ENCODE measurements at regions not wholly inside any gene's neighbourhood (a gene's known extent, or its start where the extent isn't known, plus 50 kb on each side); places are given as distances from the start of the nearest gene placed in this dataset.

GRCh38 chr3:194025951-194026350 lies 110.0 kb upstream of the HES1 start:
- TF ChIP-seq, protein P1, sequence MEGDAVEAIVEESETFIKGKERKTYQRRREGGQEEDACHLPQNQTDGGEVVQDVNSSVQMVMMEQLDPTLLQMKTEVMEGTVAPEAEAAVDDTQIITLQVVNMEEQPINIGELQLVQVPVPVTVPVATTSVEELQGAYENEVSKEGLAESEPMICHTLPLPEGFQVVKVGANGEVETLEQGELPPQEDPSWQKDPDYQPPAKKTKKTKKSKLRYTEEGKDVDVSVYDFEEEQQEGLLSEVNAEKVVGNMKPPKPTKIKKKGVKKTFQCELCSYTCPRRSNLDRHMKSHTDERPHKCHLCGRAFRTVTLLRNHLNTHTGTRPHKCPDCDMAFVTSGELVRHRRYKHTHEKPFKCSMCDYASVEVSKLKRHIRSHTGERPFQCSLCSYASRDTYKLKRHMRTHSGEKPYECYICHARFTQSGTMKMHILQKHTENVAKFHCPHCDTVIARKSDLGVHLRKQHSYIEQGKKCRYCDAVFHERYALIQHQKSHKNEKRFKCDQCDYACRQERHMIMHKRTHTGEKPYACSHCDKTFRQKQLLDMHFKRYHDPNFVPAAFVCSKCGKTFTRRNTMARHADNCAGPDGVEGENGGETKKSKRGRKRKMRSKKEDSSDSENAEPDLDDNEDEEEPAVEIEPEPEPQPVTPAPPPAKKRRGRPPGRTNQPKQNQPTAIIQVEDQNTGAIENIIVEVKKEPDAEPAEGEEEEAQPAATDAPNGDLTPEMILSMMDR (IDR thresholded peaks at IDR 0.05; ENCODE audit: low read depth, low read length, poor library complexity, severe bottlenecking) = no peak
- no peak for TF ChIP-seq EZH2phosphoT487 (IDR thresholded peaks at IDR 0.05; ENCODE audit: borderline replicate concordance, low read length)
